ENCODE measurements at regions not wholly inside any gene's neighbourhood (a gene's known extent, or its start where the extent isn't known, plus 50 kb on each side); places are given as distances from the start of the nearest gene placed in this dataset.
"Not testable (repeated sequence)": the region's sequence is repeated elsewhere in the genome, so short reads cannot be mapped to it uniquely, and the experiment has no call there.

- not testable (repeated sequence) for H2BK5ac ChIP-seq (ENCODE audit: low read depth, low read length); FAIRE-seq; H4K8ac ChIP-seq (ENCODE audit: extremely low read depth, insufficient read depth, low read length); H4K5ac ChIP-seq (ENCODE audit: insufficient read length, low read depth, low read length); H3K23me2 ChIP-seq (ENCODE audit: low read depth, low read length); H2AFZ ChIP-seq (ENCODE audit: low read length); H2BK120ac ChIP-seq (replicated peaks; ENCODE audit: low read depth, low read length); H2AK5ac ChIP-seq (ENCODE audit: low read depth, low read length); H3K9me3 ChIP-seq (ENCODE audit: insufficient read depth in 2 of 2, low read depth in 1 of 2, low read length in 1 of 2); H3K9ac ChIP-seq (replicated peaks in 1 of 4; ENCODE audit: extremely low read depth in 1 of 4, low read depth in 3 of 4, low read length in 3 of 4); H3K36me3 ChIP-seq (ENCODE audit: control insufficient read depth in 2 of 4, insufficient read depth in 4 of 4, low read length in 3 of 4); H4K91ac ChIP-seq (replicated peaks; ENCODE audit: insufficient read length, low read length); H3K4me3 ChIP-seq (ENCODE audit: extremely low read depth in 1 of 4, insufficient read depth in 2 of 4, low read depth in 3 of 4, low read length in 4 of 4); H4K20me1 ChIP-seq (replicated peaks in 1 of 2; ENCODE audit: control insufficient read depth in 1 of 2, insufficient read depth in 2 of 2, low read length in 2 of 2); H3K79me2 ChIP-seq (ENCODE audit: control insufficient read depth in 1 of 2, insufficient read depth in 2 of 2, low read length in 2 of 2); H3K27ac ChIP-seq (ENCODE audit: low read depth, low read length); H3K4me2 ChIP-seq (ENCODE audit: insufficient read depth in 1 of 2, low read depth in 2 of 2, low read length in 2 of 2); H2BK20ac ChIP-seq (ENCODE audit: low read length); H3K23ac ChIP-seq (ENCODE audit: insufficient read length); H3K79me1 ChIP-seq (ENCODE audit: low read depth, low read length); H2BK12ac ChIP-seq (ENCODE audit: low read depth, low read length); H3K4me1 ChIP-seq (replicated peaks in 1 of 4; ENCODE audit: control insufficient read depth in 3 of 4, insufficient read depth in 4 of 4, low read length in 3 of 4); H3K18ac ChIP-seq (ENCODE audit: extremely low read depth, low read length); H3K56ac ChIP-seq (replicated peaks; ENCODE audit: insufficient read length, low read depth, low read length); H3K27me3 ChIP-seq (replicated peaks in 1 of 4; ENCODE audit: control insufficient read depth in 3 of 4, extremely low read depth in 1 of 4, insufficient read depth in 3 of 4, low read length in 3 of 4); H3K14ac ChIP-seq (ENCODE audit: insufficient read length); H2BK15ac ChIP-seq (ENCODE audit: low read length); DNase-seq (ENCODE audit: low read depth in 1 of 2, low spot score in 2 of 2); H3K4ac ChIP-seq (replicated peaks; ENCODE audit: insufficient read length, low read depth, low read length)
- WGBS, 2 experiments (ENCODE audit: extremely low coverage in 1 of 2, insufficient coverage in 1 of 2, insufficient read length in 1 of 2, insufficient replicate concordance in 2 of 2, low coverage in 1 of 2, low lambda C conversion rate in 2 of 2, missing lambda C conversion rate in 1 of 2): 90% methylated on average over 27 of the region's 27 CpGs; no CpG with 5 or more reads in 1 of the 2 experiments
- ChIA-PET CTCF (ENCODE audit: partially characterized antibody) (interaction anchor here (1.2 kb wide), 1 partner anchor 98 kb away, joined by 3 read pairs; no protein-coding TSS in a partner anchor), POLR2A (ENCODE audit: partially characterized antibody) (interaction anchor here (0.6 kb wide), 1 partner anchor 189 kb away, joined by 4 read pairs; no protein-coding TSS in a partner anchor)
Measured at GRCh38 chr6:115834542-115834941, 226.1 kb downstream of the FRK start.
